Cardiac muscle cell (in vitro differentiated cells and primary cell): ENCODE measurements at regions not wholly inside any gene's neighbourhood (a gene's known extent, or its start where the extent isn't known, plus 50 kb on each side); places are given as distances from the start of the nearest gene placed in this dataset.
"Not testable (repeated sequence)": the region's sequence is repeated elsewhere in the genome, so short reads cannot be mapped to it uniquely, and the experiment has no call there.

ENCODE experiments used
- DNase-seq, 2 donors: peaks; one replicate each; pipeline versions ENCODE4 v3.0.0 to v3.0.0-alpha.2; 2010 to 2017; ENCODE audit warnings: low read depth in 1 of 2, low spot score in 1 of 2
- H3K27ac ChIP-seq: fragments of 200-600 bp; sonication (generic); 2 replicates; pipeline ENCODE4 v1.5.1; 2016
- H3K27me3 ChIP-seq: fragments of 200-600 bp; sonication (generic); 2 replicates; pipeline ENCODE4 v1.6.0; 2016; ENCODE audit warnings: control low read depth
- H3K36me3 ChIP-seq: fragments of 200-600 bp; sonication (generic); 2 replicates; pipeline ENCODE4 v1.5.1; 2016; ENCODE audit warnings: control low read depth
- H3K4me1 ChIP-seq: fragments of 200-600 bp; sonication (generic); 2 replicates; pipeline ENCODE4 v1.8.1; 2017; ENCODE audit warnings: low read depth, mild to moderate bottlenecking, mixed run types
- H3K4me3 ChIP-seq: fragments of 200-600 bp; sonication (generic); 2 replicates; pipeline ENCODE4 v1.5.1; 2016; ENCODE audit warnings: mild to moderate bottlenecking
- H3K9me3 ChIP-seq: fragments of 200-600 bp; sonication (generic); 2 replicates; pipeline ENCODE4 v1.5.1; 2017; ENCODE audit warnings: low read depth, mild to moderate bottlenecking, control low read depth
- CTCF ChIP-seq: IDR thresholded peaks from 2 replicates; pipeline ENCODE4 v1.5.1; 2012; ENCODE audit warnings: low read depth, mild to moderate bottlenecking, low read length

- H3K4me3 ChIP-seq: no peak overlapping the region
- H3K4me1 ChIP-seq: no peaks in the 10 kb centered on the region
- no peaks in the 10 kb centered on the region for H3K9me3 ChIP-seq
- H3K36me3 ChIP-seq: no peaks in the 10 kb centered on the region
- no peaks in the 10 kb centered on the region for H3K27me3 ChIP-seq
- no peak for DNase-seq
- H3K27ac ChIP-seq: no peak overlapping the region
- TF ChIP-seq CTCF: no peak
Measured at GRCh38 chr3:148540851-148541250, 156.9 kb upstream of the AGTR1 start.

- H3K27ac ChIP-seq: no peak overlapping the region
- no peaks in the 10 kb centered on the region for H3K36me3 ChIP-seq
- no peak for DNase-seq
- H3K4me3 ChIP-seq: no peak overlapping the region
- H3K9me3 ChIP-seq: no peaks in the 10 kb centered on the region
- H3K4me1 ChIP-seq: no peaks in the 10 kb centered on the region
- no peaks in the 10 kb centered on the region for H3K27me3 ChIP-seq
- TF ChIP-seq CTCF: no peak
Measured at GRCh38 chr3:148546959-148547358, 150.7 kb upstream of the AGTR1 start.

- H3K4me1 ChIP-seq: no peaks in the 10 kb centered on the region
- H3K27me3 ChIP-seq: no peaks in the 10 kb centered on the region
- H3K36me3 ChIP-seq: no peaks in the 10 kb centered on the region
- TF ChIP-seq CTCF: no peak
- H3K27ac ChIP-seq: no peak overlapping the region
- no peaks in the 10 kb centered on the region for H3K9me3 ChIP-seq
- no peak for DNase-seq
- no peak overlapping the region for H3K4me3 ChIP-seq
Measured at GRCh38 chr3:148551767-148552260, 145.9 kb upstream of the AGTR1 start.

- Histone ChIP-seq H3K27me3 (no peaks in the 10 kb centered on the region), H3K36me3 (no peaks in the 10 kb centered on the region), H3K9me3 (no peaks in the 10 kb centered on the region), H3K4me3 (no peak overlapping the region), H3K27ac (no peak overlapping the region), H3K4me1 (no peaks in the 10 kb centered on the region)
- DNase-seq: no peak
- TF ChIP-seq CTCF: no peak
Measured at GRCh38 chr3:148554367-148554766, 143.3 kb upstream of the AGTR1 start.

GRCh38 chr3:148556664-148557063, 141.0 kb upstream of the AGTR1 start:
- no peak for DNase-seq
- H3K9me3 ChIP-seq: no peaks in the 10 kb centered on the region
- no peak overlapping the region for H3K4me3 ChIP-seq
- H3K36me3 ChIP-seq: no peaks in the 10 kb centered on the region
- H3K4me1 ChIP-seq: no peaks in the 10 kb centered on the region
- no peak for TF ChIP-seq CTCF
- no peaks in the 10 kb centered on the region for H3K27me3 ChIP-seq
- H3K27ac ChIP-seq: no peak overlapping the region

- not testable (repeated sequence) for H3K36me3 ChIP-seq, H3K4me3 ChIP-seq, H3K9me3 ChIP-seq
Measured at GRCh38 chr3:148577579-148577978, 120.1 kb upstream of the AGTR1 start.

More at GRCh38 chr3:148577579-148577978, 120.1 kb upstream of the AGTR1 start:
- not testable (repeated sequence) for H3K27me3 ChIP-seq, H3K27ac ChIP-seq, DNase-seq, H3K4me1 ChIP-seq
